Esophagus muscularis mucosa (tissue), 4 donors: ENCODE measurements at regions not wholly inside any gene's neighbourhood (a gene's known extent, or its start where the extent isn't known, plus 50 kb on each side); places are given as distances from the start of the nearest gene placed in this dataset.

Experiments used
- DNase-seq: peaks from one replicate; pipeline ENCODE4 v3.0.0-alpha.2; 2017; ENCODE audit errors: extremely low spot score
- H3K27ac ChIP-seq, 4 donors: fragments of 200-600 bp; sonication (generic); replicated peaks in 1 of 4; 1 replicate in 3 of 4; 2 replicates in 1 of 4; pipeline ENCODE4 v1.5.1; 2016 to 2019; ENCODE audit warnings: mild to moderate bottlenecking in 1 of 4
- H3K27me3 ChIP-seq, 4 donors: fragments of 200-600 bp; sonication (generic); one replicate each; pipeline versions ENCODE4 v1.5.1 to v1.6.0; 2016 to 2019
- H3K36me3 ChIP-seq, 4 donors: fragments of 200-600 bp; sonication (generic); one replicate each; pipeline ENCODE4 v1.5.1; 2016 to 2019
- H3K4me1 ChIP-seq, 4 donors: fragments of 200-600 bp; sonication (generic); one replicate each; pipeline ENCODE4 v1.5.1; 2016 to 2019
- H3K4me3 ChIP-seq, 4 donors: fragments of 200-600 bp; sonication (generic); 1 replicate in 2 of 4; 2 replicates in 2 of 4; pipeline ENCODE4 v1.5.1; 2016 to 2019; ENCODE audit warnings: mild to moderate bottlenecking in 4 of 4, moderate library complexity in 1 of 4
- H3K9me3 ChIP-seq, 4 donors: fragments of 200-600 bp; sonication (generic); 1 replicate in 3 of 4; 2 replicates in 1 of 4; pipeline ENCODE4 v1.5.1; 2016 to 2019
- EP300 ChIP-seq: sonication (generic); formaldehyde crosslinking; IDR thresholded peaks from one replicate; pipeline ENCODE4 v1.6.1; 2017; ENCODE audit warnings: antibody characterized with exemption
- POLR2A ChIP-seq: fragments of 450-650 bp; IDR thresholded peaks from one replicate; pipeline ENCODE4 v1.6.1; 2017; ENCODE audit warnings: antibody characterized with exemption, moderate library complexity, mild to moderate bottlenecking, low read depth
- POLR2AphosphoS5 ChIP-seq, 2 donors: sonication (generic); formaldehyde crosslinking; IDR thresholded peaks; one replicate each; pipeline ENCODE4 v1.6.1; 2017; ENCODE audit warnings: antibody characterized with exemption in 2 of 2
- WGBS: methylation state at CpG from one replicate; pipeline ENCODE4 v1.1.5; 2018; 5-methylcytosine and 5-hydroxymethylcytosine counted together
- intact Hi-C: fragments of 100-400 bp; cut with DNase I; formaldehyde crosslinking; loops from one replicate; pipeline ENCODE4 v1.15.1; 2023
- TF ChIP-seq, protein P1 (sequence below), 3 experiments: fragments of 200-600 bp in 2 of 3; fragments of 450-650 bp in 1 of 3; sonication (generic) in 2 of 3; IDR thresholded peaks; one replicate each; pipeline ENCODE4 v1.5.1; 2017 to 2019; ENCODE audit warnings: antibody characterized with exemption in 3 of 3, mild to moderate bottlenecking in 2 of 3, moderate library complexity in 1 of 3

- H3K36me3 ChIP-seq: no peaks in the 10 kb centered on the region
- no peaks in the 10 kb centered on the region for H3K9me3 ChIP-seq
- H3K27me3 ChIP-seq: no peaks in the 10 kb centered on the region
- no peak for DNase-seq
- H3K4me3 ChIP-seq: no peak overlapping the region
- TF ChIP-seq POLR2AphosphoS5 (IDR thresholded peaks at IDR 0.05): no peak
- no peak for TF ChIP-seq EP300
- no peak for TF ChIP-seq POLR2A
- TF ChIP-seq, protein P1, sequence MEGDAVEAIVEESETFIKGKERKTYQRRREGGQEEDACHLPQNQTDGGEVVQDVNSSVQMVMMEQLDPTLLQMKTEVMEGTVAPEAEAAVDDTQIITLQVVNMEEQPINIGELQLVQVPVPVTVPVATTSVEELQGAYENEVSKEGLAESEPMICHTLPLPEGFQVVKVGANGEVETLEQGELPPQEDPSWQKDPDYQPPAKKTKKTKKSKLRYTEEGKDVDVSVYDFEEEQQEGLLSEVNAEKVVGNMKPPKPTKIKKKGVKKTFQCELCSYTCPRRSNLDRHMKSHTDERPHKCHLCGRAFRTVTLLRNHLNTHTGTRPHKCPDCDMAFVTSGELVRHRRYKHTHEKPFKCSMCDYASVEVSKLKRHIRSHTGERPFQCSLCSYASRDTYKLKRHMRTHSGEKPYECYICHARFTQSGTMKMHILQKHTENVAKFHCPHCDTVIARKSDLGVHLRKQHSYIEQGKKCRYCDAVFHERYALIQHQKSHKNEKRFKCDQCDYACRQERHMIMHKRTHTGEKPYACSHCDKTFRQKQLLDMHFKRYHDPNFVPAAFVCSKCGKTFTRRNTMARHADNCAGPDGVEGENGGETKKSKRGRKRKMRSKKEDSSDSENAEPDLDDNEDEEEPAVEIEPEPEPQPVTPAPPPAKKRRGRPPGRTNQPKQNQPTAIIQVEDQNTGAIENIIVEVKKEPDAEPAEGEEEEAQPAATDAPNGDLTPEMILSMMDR (IDR thresholded peaks at IDR 0.05): no peak
- intact Hi-C loops: no loop called here
- 69% methylated on average over 4 of the region's 4 CpGs for WGBS
- no peak overlapping the region for H3K27ac ChIP-seq
- no peaks in the 10 kb centered on the region for H3K4me1 ChIP-seq
These were observed 1237.8 kb downstream of the NCAM2 start for GRCh38 chr21:22235866-22236590.

- 31% methylated on average over 2 of the region's 2 CpGs for WGBS
- Histone ChIP-seq H3K4me1 (no peaks in the 10 kb centered on the region), H3K27me3 (no peaks in the 10 kb centered on the region), H3K36me3 (no peaks in the 10 kb centered on the region), H3K27ac (no peak overlapping the region), H3K4me3 (no peak overlapping the region), H3K9me3 (no peaks in the 10 kb centered on the region)
- intact Hi-C loops: no loop called here
- TF ChIP-seq, protein P1 (IDR thresholded peaks at IDR 0.05): no peak
- TF ChIP-seq POLR2A: no peak
- TF ChIP-seq EP300: no peak
- no peak for TF ChIP-seq POLR2AphosphoS5 (IDR thresholded peaks at IDR 0.05)
- DNase-seq: no peak
These were observed 1246.3 kb downstream of the NCAM2 start for GRCh38 chr21:22244516-22244915.

DNA sequence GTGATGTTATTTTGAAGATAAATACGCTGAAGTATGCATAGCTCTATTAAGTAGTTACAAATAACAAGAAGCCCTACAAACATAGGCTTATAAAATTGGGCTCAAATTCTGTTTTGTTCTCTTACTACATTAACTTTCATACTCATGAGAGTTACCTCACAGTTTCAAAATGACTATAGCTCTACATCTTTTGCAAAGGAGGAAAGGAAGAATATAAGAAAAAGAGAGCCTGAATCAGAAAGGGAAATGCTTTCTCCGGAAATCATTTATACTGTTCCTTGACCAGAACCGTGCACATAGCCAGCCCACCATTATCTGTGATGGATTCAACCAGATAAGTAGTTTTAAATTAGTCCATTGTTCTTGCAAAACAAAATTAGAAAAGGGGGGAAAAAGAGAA, 1252.1 kb downstream of the NCAM2 start:
- WGBS: 72% methylated on average over 3 of the region's 3 CpGs
- intact Hi-C loops: no loop called here
- H3K27ac ChIP-seq: no peak overlapping the region
- no peaks in the 10 kb centered on the region for H3K9me3 ChIP-seq
- no peaks in the 10 kb centered on the region for H3K36me3 ChIP-seq
- no peak overlapping the region for H3K4me3 ChIP-seq
- DNase-seq: no peak
- no peaks in the 10 kb centered on the region for H3K4me1 ChIP-seq
- no peaks in the 10 kb centered on the region for H3K27me3 ChIP-seq
- TF ChIP-seq EP300 (no peak), POLR2AphosphoS5 (IDR thresholded peaks at IDR 0.05) (no peak), POLR2A (no peak)
- TF ChIP-seq, protein P1 (IDR thresholded peaks at IDR 0.05): no peak

DNA sequence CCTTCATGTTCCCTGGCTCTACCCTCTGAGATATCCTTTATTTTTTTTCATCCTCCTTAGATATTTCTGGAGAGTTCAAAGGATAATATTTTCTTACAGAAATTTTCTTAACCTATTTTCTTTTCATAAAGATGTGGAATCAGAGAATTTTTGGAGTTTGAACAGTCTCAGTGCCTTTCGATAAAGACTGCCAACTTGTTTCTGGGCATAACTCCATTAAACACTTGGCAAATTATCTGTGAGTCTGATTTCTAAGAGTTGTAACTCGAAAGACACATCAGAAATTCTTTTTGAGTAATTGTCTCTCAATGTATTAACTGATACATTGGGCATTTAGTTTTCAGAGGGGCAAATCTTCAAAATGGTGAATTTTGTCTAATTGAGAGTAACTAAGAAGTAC, 1255.6 kb downstream of the NCAM2 start:
- no peaks in the 10 kb centered on the region for H3K27me3 ChIP-seq
- no peaks in the 10 kb centered on the region for H3K4me1 ChIP-seq
- intact Hi-C loops: no loop called here
- no peaks in the 10 kb centered on the region for H3K36me3 ChIP-seq
- TF ChIP-seq POLR2A: no peak
- no peak for TF ChIP-seq POLR2AphosphoS5 (IDR thresholded peaks at IDR 0.05)
- TF ChIP-seq, protein P1 (IDR thresholded peaks at IDR 0.05): no peak
- TF ChIP-seq EP300: no peak
- H3K27ac ChIP-seq: no peak overlapping the region
- 64% methylated on average over 2 of the region's 2 CpGs for WGBS
- no peaks in the 10 kb centered on the region for H3K9me3 ChIP-seq
- no peak overlapping the region for H3K4me3 ChIP-seq
- no peak for DNase-seq

DNA sequence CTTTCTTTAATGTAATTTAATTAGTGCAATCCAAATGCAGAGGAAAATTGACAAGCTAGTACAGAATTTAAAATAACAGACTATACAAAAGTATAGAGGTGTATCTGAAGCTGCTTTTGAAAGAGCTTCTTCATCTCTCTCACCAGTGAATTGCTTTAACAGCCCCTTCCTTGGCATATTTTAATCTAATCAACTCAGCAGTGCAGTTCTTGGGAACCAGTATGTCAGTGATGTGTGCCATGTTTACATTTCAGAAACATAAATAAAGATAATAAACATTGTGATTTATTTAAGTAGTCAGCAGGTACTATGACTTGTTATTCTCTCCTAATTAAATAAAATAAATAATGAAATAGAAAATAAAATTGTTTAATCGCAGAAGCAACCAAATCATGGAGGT, 1260.6 kb downstream of the NCAM2 start:
- Histone ChIP-seq H3K4me3 (no peak overlapping the region), H3K9me3 (no peaks in the 10 kb centered on the region), H3K27ac (no peak overlapping the region), H3K36me3 (no peaks in the 10 kb centered on the region), H3K27me3 (no peaks in the 10 kb centered on the region), H3K4me1 (no peaks in the 10 kb centered on the region)
- intact Hi-C loops: no loop called here
- 81% methylated on average over 1 of the region's 1 CpG for WGBS
- TF ChIP-seq EP300 (no peak), POLR2A (no peak), POLR2AphosphoS5 (IDR thresholded peaks at IDR 0.05) (no peak)
- no peak for DNase-seq
